T-helper 17 cell (primary cell): ENCODE measurements at regions not wholly inside any gene's neighbourhood (a gene's known extent, or its start where the extent isn't known, plus 50 kb on each side); places are given as distances from the start of the nearest gene placed in this dataset.

Experiments
- ATAC-seq: fragments of 150-1000 bp; cut with Tn5 transposase; 2 replicates; pipeline ENCODE4 v1.10.0; 2021; ENCODE audit warnings: mild to moderate bottlenecking, moderate library complexity
- DNase-seq, 3 donors: peaks; one replicate each; pipeline versions ENCODE4 v3.0.0 to v3.0.0-alpha.2; 2020 to 2021
- H3K9me3 ChIP-seq: one replicate; pipeline ENCODE4 v1.7.0; 2013; ENCODE audit warnings: low read length, mild to moderate bottlenecking; ENCODE audit not compliant: control insufficient read depth, poor library complexity, severe bottlenecking
- H3K27ac Mint-ChIP-seq: one replicate; pipeline ENCODE4 v1.8.0; 2022; ENCODE audit warnings: mild to moderate bottlenecking, moderate library complexity, mixed read lengths
- H3K27me3 Mint-ChIP-seq: one replicate; pipeline ENCODE4 v1.8.0; 2022; ENCODE audit warnings: mixed read lengths
- H3K36me3 Mint-ChIP-seq: one replicate; pipeline ENCODE4 v1.8.0; 2022; ENCODE audit warnings: low read depth, mixed read lengths
- H3K4me1 Mint-ChIP-seq: one replicate; pipeline ENCODE4 v1.8.0; 2022; ENCODE audit warnings: mild to moderate bottlenecking, mixed read lengths
- H3K4me3 Mint-ChIP-seq: one replicate; pipeline ENCODE4 v1.8.0; 2022; ENCODE audit warnings: mild to moderate bottlenecking, moderate library complexity, mixed read lengths

DNA sequence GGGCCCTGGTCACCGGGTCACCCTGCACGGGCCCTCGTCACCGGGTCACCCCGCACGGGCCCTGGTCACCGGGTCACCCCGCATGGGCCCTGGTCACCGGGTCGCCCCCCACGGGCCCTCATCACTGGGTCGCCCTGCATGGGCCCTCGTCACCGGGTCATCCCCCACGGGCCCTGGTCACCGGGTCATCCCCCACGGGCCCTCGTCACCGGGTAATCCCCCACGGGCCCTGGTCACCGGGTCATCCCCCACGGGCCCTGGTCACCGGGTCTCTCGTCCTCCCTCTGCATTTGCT, 77.6 kb downstream of the RIPK4 start:
- Mint-ChIP-seq H3K36me3 (no peaks in the 10 kb centered on the region), H3K4me1 (no peaks in the 10 kb centered on the region), H3K27me3 (peaks cover 55% of the 10 kb centered on the region), H3K27ac (no peak overlapping the region), H3K4me3 (no peak overlapping the region)
- no peak for ATAC-seq
- no peak for DNase-seq
- H3K9me3 ChIP-seq, result no peaks in the 10 kb centered on the region

DNA sequence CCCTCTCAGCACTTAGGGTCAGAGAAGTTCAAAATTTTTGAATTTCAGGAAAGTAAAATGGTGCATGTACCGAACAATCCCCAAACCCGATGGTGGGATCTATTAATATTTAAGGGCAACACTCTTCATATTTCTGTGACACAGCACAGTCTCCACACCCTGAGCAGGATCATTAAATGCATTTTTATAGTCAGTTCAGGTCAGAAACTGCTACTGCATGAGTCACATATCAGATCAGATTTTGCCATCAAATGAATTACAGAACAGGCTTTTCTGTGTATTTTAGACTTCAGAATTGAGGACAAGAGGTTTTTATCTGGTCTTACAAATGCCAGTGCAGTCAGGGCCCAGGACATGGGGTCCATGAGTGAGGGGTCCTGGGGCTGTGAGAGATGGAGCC, 79.2 kb downstream of the RIPK4 start:
- no peaks in the 10 kb centered on the region for H3K9me3 ChIP-seq
- ATAC-seq (no peak), DNase-seq (no peak)
- Mint-ChIP-seq H3K36me3 (no peaks in the 10 kb centered on the region), H3K27ac (no peak overlapping the region), H3K4me1 (peaks cover 4% of the 10 kb centered on the region), H3K27me3 (peaks cover 65% of the 10 kb centered on the region), H3K4me3 (no peak overlapping the region)

DNA sequence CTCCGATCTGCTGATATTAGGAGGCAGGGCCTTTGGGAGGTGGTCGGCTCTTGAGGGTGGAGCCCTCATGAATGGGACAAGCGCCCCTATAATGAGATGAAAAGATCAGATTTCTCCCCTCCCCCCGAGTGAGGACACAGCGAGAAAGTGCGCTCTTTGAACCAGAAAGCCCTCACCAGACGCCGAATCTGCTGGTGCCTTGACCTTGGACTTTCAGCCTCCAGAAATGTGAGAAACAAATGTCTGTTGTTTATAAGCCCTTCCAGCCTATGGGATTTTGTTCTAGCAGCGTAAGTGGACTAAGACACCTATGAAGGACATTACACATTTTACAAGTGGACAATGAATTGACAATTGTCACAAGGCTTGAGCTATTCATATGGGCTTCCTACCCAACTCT, 80.2 kb downstream of the RIPK4 start:
- ATAC-seq (no peak), DNase-seq (no peak)
- peaks cover 64% of the 10 kb centered on the region for H3K27me3 Mint-ChIP-seq
- no peaks in the 10 kb centered on the region for H3K9me3 ChIP-seq
- H3K36me3 Mint-ChIP-seq, result no peaks in the 10 kb centered on the region
- no peak overlapping the region for H3K4me3 Mint-ChIP-seq
- H3K27ac Mint-ChIP-seq, result peak overlapping the region; percentile 29
- peaks cover 4% of the 10 kb centered on the region for H3K4me1 Mint-ChIP-seq

DNA sequence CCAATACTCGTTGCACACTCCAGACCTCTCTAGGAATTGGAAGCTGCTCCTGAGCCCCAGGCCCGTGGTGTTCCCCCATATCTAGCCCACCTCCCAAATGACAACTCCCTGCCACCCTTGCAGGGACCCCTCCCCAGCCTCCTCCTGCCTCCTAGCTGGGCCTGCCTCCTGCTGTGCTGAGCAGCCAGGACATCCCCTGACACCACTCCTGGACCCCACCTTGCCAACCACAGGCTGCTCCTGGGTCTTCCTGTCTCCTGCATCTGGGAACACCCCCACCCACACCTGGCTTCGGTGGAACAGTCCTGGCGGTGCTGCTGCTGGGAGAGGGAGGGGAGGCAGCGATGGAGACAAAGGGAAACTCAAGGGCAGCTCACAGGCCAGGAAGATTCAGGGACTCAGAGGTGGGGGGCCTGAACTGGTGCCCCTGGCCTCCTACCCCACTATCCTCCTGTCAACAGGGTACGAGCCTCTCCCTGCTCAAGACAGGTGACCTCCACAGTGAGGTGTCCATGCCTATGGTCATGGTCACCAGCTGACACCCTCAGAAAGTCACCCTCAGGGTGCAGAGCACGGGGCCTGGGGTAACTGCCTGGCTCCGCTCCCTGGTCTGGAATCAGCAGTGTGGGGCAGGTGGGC, 81.2 kb downstream of the RIPK4 start:
- H3K27me3 Mint-ChIP-seq, result peaks cover 67% of the 10 kb centered on the region

DNA sequence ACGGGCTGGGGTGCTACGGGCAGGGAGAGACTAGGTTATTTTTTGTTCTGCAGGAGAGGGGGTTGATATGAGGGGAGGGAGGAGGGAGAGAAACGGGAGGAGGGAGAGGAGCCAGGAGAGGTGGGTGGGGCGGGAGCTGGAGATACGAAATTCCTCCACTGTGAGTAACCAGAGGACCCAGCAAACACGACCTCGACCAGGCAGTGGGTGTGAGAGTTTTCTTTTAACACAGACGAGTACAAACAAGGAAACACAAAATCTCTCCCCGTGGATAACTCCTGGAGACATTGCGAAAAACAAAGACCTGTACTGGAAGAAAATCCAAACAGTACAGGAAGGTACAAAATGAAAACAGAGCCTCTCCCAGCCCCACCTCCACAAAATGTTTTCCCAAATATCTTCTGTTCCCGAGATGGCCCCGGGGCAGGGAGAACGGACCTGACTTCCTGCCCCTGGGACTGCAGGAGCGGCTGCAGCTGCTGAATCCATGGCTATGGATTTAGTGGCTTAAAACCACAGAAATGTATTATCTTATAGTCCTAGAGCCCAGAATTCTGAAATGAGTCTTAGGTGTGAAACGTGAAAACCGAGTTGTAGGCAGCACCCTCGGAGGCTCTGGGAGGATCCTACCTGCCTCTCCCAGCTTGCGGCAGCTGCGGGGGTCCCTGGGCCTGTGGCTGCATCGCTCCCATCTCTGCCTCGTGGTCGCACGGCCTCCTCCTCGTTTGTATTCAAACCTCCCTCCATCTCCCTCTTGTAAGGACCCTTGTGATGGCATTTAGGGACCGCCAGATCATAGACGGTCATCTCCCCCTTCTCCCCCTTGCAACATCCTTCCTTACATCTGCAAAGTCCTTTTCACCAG, 82.2 kb downstream of the RIPK4 start:
- no peak overlapping the region for H3K27ac Mint-ChIP-seq
- no peaks in the 10 kb centered on the region for H3K36me3 Mint-ChIP-seq
- H3K27me3 Mint-ChIP-seq, result peaks cover 76% of the 10 kb centered on the region
- no peak for DNase-seq
- ATAC-seq, result no peak
- H3K4me3 Mint-ChIP-seq, result no peak overlapping the region
- no peaks in the 10 kb centered on the region for H3K9me3 ChIP-seq
- peaks cover 4% of the 10 kb centered on the region for H3K4me1 Mint-ChIP-seq

More for the DNA sequence above, 81.2 kb downstream of the RIPK4 start:
- DNase-seq (no peak), ATAC-seq (no peak)
- Mint-ChIP-seq H3K4me1 (peaks cover 4% of the 10 kb centered on the region), H3K4me3 (no peak overlapping the region), H3K36me3 (no peaks in the 10 kb centered on the region), H3K27ac (no peak overlapping the region)
- no peaks in the 10 kb centered on the region for H3K9me3 ChIP-seq

DNA sequence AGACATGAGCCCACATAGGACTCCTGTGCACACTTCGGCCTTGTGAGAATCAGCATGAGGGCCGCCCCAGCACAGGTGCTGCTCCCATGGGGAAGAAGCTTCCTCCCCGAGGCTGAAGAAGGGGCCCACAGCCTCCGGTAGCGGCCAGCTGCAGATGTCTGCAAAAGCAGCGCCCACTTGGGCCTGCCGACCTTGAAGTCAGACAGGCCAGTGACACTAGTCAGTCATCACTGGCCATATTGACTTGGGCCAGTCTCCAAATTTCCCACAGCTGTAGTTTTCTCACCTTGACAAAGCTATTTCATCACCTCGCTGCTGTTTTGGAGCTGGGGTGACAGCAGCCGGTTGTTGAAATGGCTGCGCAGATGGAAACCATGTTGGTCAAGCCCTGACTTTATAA, 83.0 kb downstream of the RIPK4 start:
- no peak overlapping the region for H3K27ac Mint-ChIP-seq
- H3K9me3 ChIP-seq, result no peaks in the 10 kb centered on the region
- peaks cover 4% of the 10 kb centered on the region for H3K4me1 Mint-ChIP-seq
- H3K4me3 Mint-ChIP-seq, result no peak overlapping the region
- ATAC-seq, result no peak
- H3K27me3 Mint-ChIP-seq, result peaks cover 76% of the 10 kb centered on the region
- DNase-seq, result no peak
- H3K36me3 Mint-ChIP-seq, result no peaks in the 10 kb centered on the region

DNA sequence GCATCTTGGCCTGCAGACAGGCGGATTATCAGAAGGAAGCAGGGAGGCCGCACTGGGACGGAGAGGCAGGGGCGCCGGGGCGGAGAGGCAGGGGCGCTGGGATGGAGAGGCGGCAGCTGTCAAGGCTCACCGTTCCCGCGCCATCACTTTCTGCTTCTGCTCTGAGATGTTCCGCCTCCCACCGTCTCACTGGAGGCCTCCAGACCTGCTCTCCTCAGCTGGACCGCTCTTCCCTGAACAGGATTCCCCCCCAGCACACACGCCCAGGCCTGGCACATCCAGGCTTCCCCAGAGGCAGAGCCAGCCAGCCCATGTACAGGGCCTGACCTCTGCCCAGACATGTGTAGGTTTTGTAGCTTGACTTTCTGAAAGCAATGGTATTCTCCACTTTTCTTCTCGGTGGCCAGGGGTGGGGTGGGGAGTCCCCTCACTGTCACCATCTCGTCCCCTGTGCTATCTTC, 84.1 kb downstream of the RIPK4 start:
- no peak for DNase-seq
- peaks cover 4% of the 10 kb centered on the region for H3K4me1 Mint-ChIP-seq
- no peaks in the 10 kb centered on the region for H3K9me3 ChIP-seq
- no peaks in the 10 kb centered on the region for H3K36me3 Mint-ChIP-seq
- H3K27ac Mint-ChIP-seq, result no peak overlapping the region
- H3K4me3 Mint-ChIP-seq, result no peak overlapping the region
- peaks cover 72% of the 10 kb centered on the region for H3K27me3 Mint-ChIP-seq
- no peak for ATAC-seq

DNA sequence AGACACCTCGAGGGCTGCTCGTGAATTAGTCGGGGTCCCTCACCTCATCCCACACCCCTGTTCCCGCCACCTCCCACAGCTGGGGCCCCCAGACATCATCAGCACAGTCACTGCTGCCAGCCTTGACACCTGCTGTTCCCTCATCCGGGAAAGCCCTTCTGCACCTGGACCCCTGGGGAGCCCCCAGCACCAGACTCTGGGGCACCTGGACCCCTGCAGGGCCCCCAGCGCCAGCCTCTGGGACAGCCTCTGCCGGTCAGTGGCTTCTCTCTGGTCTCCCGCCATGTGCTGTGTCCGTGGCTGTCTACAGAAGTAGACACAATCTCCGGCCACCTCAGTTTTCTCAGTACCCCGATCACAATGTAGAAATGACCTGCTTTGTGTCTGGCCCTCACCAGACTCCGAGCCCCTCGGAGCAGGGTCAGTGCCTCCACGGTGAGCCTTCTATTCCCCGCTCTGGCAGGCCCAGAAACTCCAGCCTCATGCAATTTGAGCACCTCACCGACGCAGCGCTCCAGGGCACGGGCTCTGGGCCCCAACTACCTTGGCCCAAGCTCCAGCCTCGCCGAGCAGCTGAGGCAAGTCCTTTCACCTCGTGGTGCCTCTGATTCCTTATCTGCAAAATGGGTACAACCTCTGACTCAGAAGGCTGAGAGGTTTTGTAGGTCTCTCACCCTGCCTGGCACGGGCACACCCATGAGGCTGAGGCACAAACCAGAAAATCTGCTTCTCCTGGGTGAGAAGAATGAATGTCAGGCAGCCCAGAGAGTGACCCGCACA, 84.7 kb downstream of the RIPK4 start:
- Mint-ChIP-seq H3K27ac (no peak overlapping the region), H3K4me1 (peaks cover 7% of the 10 kb centered on the region), H3K27me3 (peaks cover 74% of the 10 kb centered on the region), H3K36me3 (no peaks in the 10 kb centered on the region), H3K4me3 (no peak overlapping the region)
- ATAC-seq, result no peak
- no peaks in the 10 kb centered on the region for H3K9me3 ChIP-seq
- DNase-seq, result no peak

DNA sequence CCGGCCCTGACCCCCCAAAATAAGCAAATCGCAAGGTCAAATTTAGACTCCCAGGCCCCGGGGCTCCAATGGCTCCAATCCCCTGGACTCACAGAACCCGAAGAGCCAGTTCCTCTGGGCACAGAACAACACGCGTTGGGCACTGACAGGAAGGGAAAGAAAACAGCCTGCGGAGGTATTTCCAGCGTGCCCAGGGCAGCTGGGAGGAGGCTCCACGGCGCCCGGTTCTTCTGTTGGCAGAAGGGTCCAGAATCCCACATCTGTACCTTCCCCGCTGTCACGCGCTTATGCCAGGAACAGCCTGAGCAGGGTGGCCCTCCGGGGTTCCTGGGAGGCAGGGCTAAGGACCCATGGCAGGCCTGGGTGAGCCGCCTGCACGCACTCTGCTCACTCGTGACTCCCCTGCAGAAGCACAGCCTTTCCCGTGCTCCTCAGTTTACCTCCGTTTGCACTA, 85.5 kb downstream of the RIPK4 start:
- Mint-ChIP-seq H3K4me1 (peaks cover 7% of the 10 kb centered on the region), H3K27ac (no peak overlapping the region), H3K4me3 (no peak overlapping the region), H3K36me3 (no peaks in the 10 kb centered on the region), H3K27me3 (peaks cover 67% of the 10 kb centered on the region)
- DNase-seq (no peak), ATAC-seq (no peak)
- no peaks in the 10 kb centered on the region for H3K9me3 ChIP-seq

DNA sequence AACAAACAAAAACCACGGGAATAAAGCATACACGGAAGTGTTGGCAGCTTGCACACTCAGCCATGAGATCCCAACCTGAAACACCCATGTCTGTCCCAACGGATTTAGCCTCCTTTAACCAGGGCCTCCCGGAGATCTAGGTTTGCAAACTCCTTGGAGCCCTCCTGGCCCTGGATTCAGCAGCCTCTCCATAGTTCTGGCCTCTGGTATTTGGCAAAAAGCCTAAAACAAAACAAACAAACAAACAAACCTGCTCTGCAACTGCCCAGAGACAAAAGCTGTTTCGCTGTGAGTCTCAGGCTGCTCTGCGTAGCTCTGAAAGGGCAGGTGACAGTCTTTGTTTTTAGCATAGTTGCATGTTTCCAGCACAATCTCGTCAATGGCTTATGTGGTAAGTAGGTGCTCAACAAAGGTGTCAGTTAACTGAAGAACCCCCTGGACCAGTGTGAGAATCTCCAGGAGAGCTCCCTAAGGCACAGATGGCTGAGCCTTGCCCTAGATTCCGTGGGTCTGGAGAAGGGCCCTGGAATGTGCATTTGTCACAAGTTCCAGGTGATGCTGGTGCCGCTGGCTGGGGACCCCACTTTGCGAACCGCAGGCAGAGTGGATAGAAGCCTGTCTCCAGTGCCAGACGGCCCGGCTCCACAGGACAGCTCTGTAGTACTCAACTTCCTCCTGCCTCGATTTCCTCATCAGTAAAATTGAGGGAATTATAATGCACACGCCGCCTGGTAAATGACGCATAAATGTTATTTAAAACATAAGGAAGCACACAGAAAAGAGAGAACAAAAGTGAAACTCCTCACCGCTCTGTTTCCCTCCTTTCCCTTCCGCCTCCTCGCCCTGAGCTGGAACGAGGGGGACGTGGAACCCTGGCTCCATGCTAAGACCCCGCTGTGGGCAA, 86.2 kb downstream of the RIPK4 start:
- DNase-seq (no peak), ATAC-seq (no peak)
- Mint-ChIP-seq H3K27ac (no peak overlapping the region), H3K4me1 (peaks cover 7% of the 10 kb centered on the region), H3K36me3 (no peaks in the 10 kb centered on the region), H3K27me3 (peaks cover 63% of the 10 kb centered on the region), H3K4me3 (no peak overlapping the region)
- no peaks in the 10 kb centered on the region for H3K9me3 ChIP-seq

DNA sequence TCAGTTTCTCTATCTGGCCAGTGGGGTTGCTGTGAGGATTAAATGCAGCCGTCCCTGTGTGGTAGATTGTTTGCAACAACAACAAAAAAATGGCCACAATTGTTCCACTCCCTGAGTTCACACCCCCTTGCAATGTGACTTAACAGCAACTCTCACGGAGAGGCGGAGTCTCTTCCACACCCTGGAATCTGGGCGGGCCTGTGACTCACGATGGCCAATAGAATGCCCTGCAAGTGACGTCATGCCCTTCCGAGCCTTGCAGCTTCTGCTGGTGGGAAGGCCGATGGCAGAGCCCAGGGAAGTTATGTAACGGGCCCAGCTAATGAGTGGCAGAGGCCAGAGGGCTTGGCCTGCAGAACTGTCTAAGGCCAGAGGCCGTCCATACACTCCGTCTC, 87.9 kb downstream of the RIPK4 start:
- ATAC-seq (peak; percentile 37), DNase-seq (no peak)
- H3K27me3 Mint-ChIP-seq, result peaks cover 49% of the 10 kb centered on the region
- peaks cover 7% of the 10 kb centered on the region for H3K4me1 Mint-ChIP-seq
- H3K36me3 Mint-ChIP-seq, result no peaks in the 10 kb centered on the region
- H3K27ac Mint-ChIP-seq, result no peak overlapping the region
- no peaks in the 10 kb centered on the region for H3K9me3 ChIP-seq
- no peak overlapping the region for H3K4me3 Mint-ChIP-seq

DNA sequence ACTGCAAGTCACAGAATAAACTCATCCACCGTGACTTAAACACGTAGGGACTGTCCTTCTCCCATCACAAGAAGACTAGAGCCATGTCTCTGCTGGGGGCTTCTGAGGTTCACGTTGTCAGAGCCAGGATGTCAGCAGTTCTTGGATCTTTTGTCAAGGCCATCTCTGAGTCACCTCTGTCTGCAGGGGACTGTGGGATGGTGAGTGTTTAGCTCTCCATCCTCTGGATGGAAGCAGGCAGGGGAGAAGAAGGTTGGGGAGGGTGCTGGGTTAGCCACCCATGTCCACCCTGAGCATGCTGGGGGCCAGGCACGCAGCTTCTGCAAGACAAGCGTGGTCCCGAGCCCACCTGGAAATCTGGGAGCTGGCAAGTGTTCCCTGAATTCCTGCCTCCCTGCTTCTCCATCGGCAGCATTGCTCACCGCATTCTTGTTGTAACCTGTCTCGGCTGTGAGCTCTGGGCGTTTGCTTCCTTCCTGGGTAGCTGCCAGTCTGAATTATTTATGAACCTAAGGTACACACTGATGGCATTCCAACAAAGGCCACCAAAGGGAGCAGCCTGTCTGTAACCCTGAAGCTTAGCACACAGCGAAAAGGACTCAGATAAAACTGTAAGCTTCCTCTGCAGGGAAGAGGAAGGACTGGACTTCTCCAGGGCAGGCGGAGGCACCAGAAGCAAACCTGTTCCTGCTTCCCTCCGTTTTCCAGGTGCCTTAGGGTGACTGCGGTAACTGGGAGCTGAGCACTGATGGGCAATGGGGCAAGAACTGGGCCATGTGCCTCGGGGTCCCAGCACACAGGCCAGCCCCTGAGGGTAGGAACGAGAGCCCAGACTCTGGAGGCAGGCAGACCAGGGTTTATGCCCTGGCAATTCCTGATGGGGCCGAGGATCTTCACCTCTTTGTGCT, 88.6 kb downstream of the RIPK4 start:
- H3K9me3 ChIP-seq, result no peaks in the 10 kb centered on the region
- DNase-seq (no peak), ATAC-seq (no peak)
- Mint-ChIP-seq H3K36me3 (no peaks in the 10 kb centered on the region), H3K4me3 (no peak overlapping the region), H3K27ac (no peak overlapping the region), H3K4me1 (peaks cover 7% of the 10 kb centered on the region), H3K27me3 (peaks cover 50% of the 10 kb centered on the region)
